A549 (cell line): ENCODE measurements at regions not wholly inside any gene's neighbourhood (a gene's known extent, or its start where the extent isn't known, plus 50 kb on each side); places are given as distances from the start of the nearest gene placed in this dataset.

Experiments
- ATAC-seq, 2 experiments: fragments of 200-7000 bp in 1 of 2; fragments of >200 bp in 1 of 2; cut with Nextera tagmentation in 1 of 2; cut with Tn5 transposase in 1 of 2; 3 replicates each; pipeline versions ENCODE4 v1.8.0 to v1.9.1; 2018 to 2020; ENCODE audit warnings: mild to moderate bottlenecking in 1 of 2, moderate library complexity in 1 of 2
- CTCF ChIA-PET: fragments of 300-600 bp; sonication (Branson Sonifier 250); formaldehyde crosslinking; extraction: SDS; loops from one replicate; lab custom pipeline; 2021; ENCODE audit warnings: antibody characterized with exemption, inconsistent platforms; lab: Yijun Ruan, JAX
- POLR2A ChIA-PET: fragments of 350-600 bp; formaldehyde crosslinking; extraction: SDS; loops from one replicate; lab custom pipeline; 2021; ENCODE audit warnings: antibody characterized with exemption, inconsistent platforms; lab: Yijun Ruan, JAX
- DNase-seq, 2 experiments: peaks; one replicate each; pipeline versions ENCODE4 v3.0.0 to v3.0.0-alpha.2; 2011 to 2016; ENCODE audit warnings: low read depth in 1 of 2, low spot score in 1 of 2
- FAIRE-seq: peaks from 2 replicates; lab custom pipeline; 2011; peaks lifted over from hg19 to GRCh38; lab: Jason Lieb, UNC
- H3K27ac ChIP-seq, 2 experiments: fragments of >200 bp; sonication (Bioruptor Twin); formaldehyde crosslinking; 3 replicates each; pipeline ENCODE4 v1.5.1; 2016 to 2017
- H3K4me1 ChIP-seq: fragments of >200 bp; sonication (Bioruptor Twin); formaldehyde crosslinking; 3 replicates; pipeline ENCODE4 v1.6.1; 2016
- H3K4me2 ChIP-seq: fragments of >200 bp; sonication (Bioruptor Twin); formaldehyde crosslinking; 3 replicates; pipeline ENCODE4 v1.6.1; 2016
- H3K4me3 ChIP-seq: fragments of >200 bp; sonication (Bioruptor Twin); formaldehyde crosslinking; 3 replicates; pipeline ENCODE4 v1.5.1; 2016
- H3K9me3 ChIP-seq: fragments of >200 bp; sonication (Bioruptor Twin); formaldehyde crosslinking; 3 replicates; pipeline ENCODE4 v1.6.1; 2016
- BCL3 ChIP-seq: fragments of >200 bp; sonication (Bioruptor Twin); formaldehyde crosslinking; IDR thresholded peaks from 3 replicates; pipeline ENCODE4 v1.6.1; 2016
- CEBPB ChIP-seq, 2 experiments: fragments of >200 bp in 1 of 2; sonication (Bioruptor Twin) in 1 of 2; formaldehyde crosslinking in 1 of 2; IDR thresholded peaks; 2 replicates each; pipeline ENCODE4 v1.6.1; 2012 to 2016
- EHF ChIP-seq: fragments of 250-450 bp; sonication (Bioruptor Pico); IDR thresholded peaks from 2 replicates; pipeline ENCODE4 v1.5.0; 2020; ENCODE audit warnings: mild to moderate bottlenecking
- FOSB ChIP-seq: fragments of 250-450 bp; sonication (Bioruptor Pico); IDR thresholded peaks from 2 replicates; pipeline ENCODE4 v1.5.0; 2020; ENCODE audit warnings: mild to moderate bottlenecking, moderate library complexity
- HEYL ChIP-seq: fragments of 250-450 bp; sonication (Bioruptor Pico); IDR thresholded peaks from 2 replicates; pipeline ENCODE4 v1.8.0; 2021; ENCODE audit warnings: mild to moderate bottlenecking, moderate library complexity
- HMGXB4 ChIP-seq: fragments of 250-450 bp; sonication (Bioruptor Pico); IDR thresholded peaks from 2 replicates; pipeline ENCODE4 v1.5.0; 2021; ENCODE audit warnings: mild to moderate bottlenecking, moderate library complexity, borderline replicate concordance
- KDM1A ChIP-seq: fragments of 200-600 bp; sonication (generic); IDR thresholded peaks from 2 replicates; pipeline ENCODE4 v1.6.1; 2016; ENCODE audit warnings: low read depth, mild to moderate bottlenecking
- KDM5A ChIP-seq: fragments of 200-600 bp; sonication (generic); IDR thresholded peaks from 2 replicates; pipeline ENCODE4 v1.6.1; 2016; ENCODE audit warnings: antibody characterized with exemption, mild to moderate bottlenecking
- MAFK ChIP-seq: fragments of 450-650 bp; IDR thresholded peaks from 2 replicates; pipeline ENCODE4 v1.6.1; 2014; ENCODE audit not compliant: partially characterized antibody
- MAX ChIP-seq: IDR thresholded peaks from 2 replicates; pipeline ENCODE4 v1.6.1; 2012
- NPAS2 ChIP-seq: fragments of 250-450 bp; sonication (Bioruptor Pico); IDR thresholded peaks from 2 replicates; pipeline ENCODE4 v1.8.0; 2022; ENCODE audit warnings: mild to moderate bottlenecking, moderate library complexity, borderline replicate concordance
- NR3C1 ChIP-seq: fragments of >200 bp; sonication (Bioruptor Twin); formaldehyde crosslinking; IDR thresholded peaks from 3 replicates; pipeline ENCODE4 v1.6.1; 2017
- RAD21 ChIP-seq, 2 experiments: fragments of >200 bp in 1 of 2; sonication (Bioruptor Twin) in 1 of 2; formaldehyde crosslinking in 1 of 2; IDR thresholded peaks in 1 of 2; conservative IDR thresholded peaks in 1 of 2; 2 replicates in 1 of 2; 3 replicates in 1 of 2; pipeline ENCODE4 v1.6.1; 2012 to 2018; ENCODE audit warnings: inconsistent platforms in 1 of 2
- RARB ChIP-seq: fragments of 250-450 bp; sonication (Bioruptor Pico); IDR thresholded peaks from 2 replicates; pipeline ENCODE4 v1.8.0; 2021; ENCODE audit warnings: mild to moderate bottlenecking, moderate library complexity
- RCOR1 ChIP-seq: fragments of 150-350 bp; IDR thresholded peaks from 2 replicates; pipeline ENCODE4 v1.6.1; 2014; ENCODE audit warnings: antibody characterized with exemption, low read length, low read depth
- TFCP2L1 ChIP-seq: fragments of 250-450 bp; sonication (Bioruptor Pico); IDR thresholded peaks from 2 replicates; pipeline ENCODE4 v1.5.0; 2021; ENCODE audit warnings: mild to moderate bottlenecking
- USF2 ChIP-seq: fragments of 450-650 bp; IDR thresholded peaks from 2 replicates; pipeline ENCODE4 v1.6.1; 2014; ENCODE audit warnings: antibody characterized with exemption
- ZSCAN20 ChIP-seq: fragments of 250-450 bp; sonication (Bioruptor Pico); IDR thresholded peaks from 2 replicates; pipeline ENCODE4 v1.8.0; 2022; ENCODE audit warnings: mild to moderate bottlenecking, moderate library complexity
- WGBS: methylation state at CpG from one replicate; pipeline ENCODE4 v1.1.6; 2017; ENCODE audit errors: missing lambda C conversion rate; 5-methylcytosine and 5-hydroxymethylcytosine counted together

GRCh38 chr6:153563001-153563400 is 431.9 kb upstream of the RGS17 start:
- TF ChIP-seq FOSB (CRISPR knock-in tag) = no peak
- no peak for TF ChIP-seq HEYL
- no peak for TF ChIP-seq KDM1A
- no peak for TF ChIP-seq NPAS2 (CRISPR knock-in tag)
- no peak for TF ChIP-seq EHF (CRISPR knock-in tag)
- TF ChIP-seq KDM5A = no peak
- no peak for TF ChIP-seq RARB
- no peak for TF ChIP-seq BCL3
- CTCF ChIA-PET = no interaction called here

GRCh38 chr6:153553627-153554026 is 422.5 kb upstream of the RGS17 start:
- ATAC-seq (peak in 1 of 2 experiments; percentile 67; a peak in 3 of 6 replicates), FAIRE-seq (no peak), DNase-seq (peak in 1 of 2 experiments; percentile 2)
- ChIA-PET POLR2A (no interaction called here), CTCF (interaction anchor here (0.8 to 1.1 kb wide), 2 partner anchors 13 to 231 kb away, joined by 3 read pairs; no protein-coding TSS in a partner anchor)
- Histone ChIP-seq H3K27ac (no peak overlapping the region), H3K4me3 (no peak overlapping the region), H3K9me3 (no peaks in the 10 kb centered on the region), H3K4me1 (no peaks in the 10 kb centered on the region), H3K4me2 (no peak overlapping the region)
- TF ChIP-seq RAD21 (conservative IDR thresholded peaks at IDR 0.05 in 1 of 2, IDR thresholded peaks at IDR 0.05 in 1 of 2) = peak in 1 of 2 experiments; percentile 36; a peak in 2 of 5 replicates
- no peak for TF ChIP-seq MAX
- WGBS = 50% methylated on average over 1 of the region's 1 CpG

More at GRCh38 chr6:153563001-153563400, 431.9 kb upstream of the RGS17 start:
- Histone ChIP-seq H3K27ac (no peak overlapping the region), H3K4me1 (no peaks in the 10 kb centered on the region), H3K4me2 (no peak overlapping the region), H3K4me3 (no peak overlapping the region), H3K9me3 (no peaks in the 10 kb centered on the region)
- DNase-seq = peak in 1 of 2 experiments; percentile 7
- POLR2A ChIA-PET = no interaction called here
- no peak for FAIRE-seq
- no peak for ATAC-seq
- WGBS = 51% methylated on average over 5 of the region's 5 CpGs

GRCh38 chr6:153539602-153540001 is 408.5 kb upstream of the RGS17 start:
- DNase-seq (no peak), ATAC-seq (no peak), FAIRE-seq (no peak)
- no peak overlapping the region for H3K27ac ChIP-seq
- TF ChIP-seq NR3C1 = no peak
- TF ChIP-seq MAFK = no peak
- TF ChIP-seq ZSCAN20 (CRISPR knock-in tag) = no peak
- no peak for TF ChIP-seq CEBPB (IDR thresholded peaks at IDR 0.05)
- H3K4me3 ChIP-seq = no peak overlapping the region
- H3K4me1 ChIP-seq = no peaks in the 10 kb centered on the region
- ChIA-PET CTCF (no interaction called here), POLR2A (no interaction called here)
- no peaks in the 10 kb centered on the region for H3K9me3 ChIP-seq
- no peak overlapping the region for H3K4me2 ChIP-seq
- WGBS = 19% methylated on average over 2 of the region's 2 CpGs

GRCh38 chr6:153538491-153538890 is 407.4 kb upstream of the RGS17 start:
- H3K4me1 ChIP-seq = no peaks in the 10 kb centered on the region
- H3K27ac ChIP-seq = no peak overlapping the region
- no peak for ATAC-seq
- POLR2A ChIA-PET = no interaction called here
- H3K4me2 ChIP-seq = no peak overlapping the region
- 35% methylated on average over 1 of the region's 1 CpG for WGBS
- H3K9me3 ChIP-seq = no peaks in the 10 kb centered on the region
- no peak for FAIRE-seq
- no peak for DNase-seq
- no peak overlapping the region for H3K4me3 ChIP-seq
- TF ChIP-seq HMGXB4 (CRISPR knock-in tag) (no peak), USF2 (no peak), RCOR1 (no peak), CEBPB (IDR thresholded peaks at IDR 0.05) (no peak), TFCP2L1 (CRISPR knock-in tag) (no peak)
- TF ChIP-seq, all 56 proteins: peak for 0
- CTCF ChIA-PET = no interaction called here
